PC-3 (cell line): ENCODE measurements at regions not wholly inside any gene's neighbourhood (a gene's known extent, or its start where the extent isn't known, plus 50 kb on each side); places are given as distances from the start of the nearest gene placed in this dataset.

Experiments
- CTCF ChIP-seq: fragments of 300-600 bp; sonication (generic); conservative IDR thresholded peaks from 2 replicates; pipeline ENCODE4 v1.5.1; 2017; ENCODE audit warnings: antibody characterized with exemption, low read depth, mild to moderate bottlenecking, low read length
- EZH2 ChIP-seq: fragments of 300-600 bp; sonication (generic); IDR thresholded peaks from one replicate; pipeline ENCODE4 v1.6.1; 2017; ENCODE audit warnings: antibody characterized with exemption, mild to moderate bottlenecking, low read length; ENCODE audit not compliant: unreplicated experiment
- EZH2phosphoT487 ChIP-seq: fragments of 300-600 bp; sonication (generic); IDR thresholded peaks from 2 replicates; pipeline ENCODE4 v1.6.1; 2018; ENCODE audit warnings: mild to moderate bottlenecking, antibody characterized with exemption, low read length, borderline replicate concordance

GRCh38 chr18:78701771-78702396 lies 277.7 kb upstream of the SALL3 start:
- no peak for TF ChIP-seq CTCF
- no peak for TF ChIP-seq EZH2phosphoT487
- TF ChIP-seq EZH2 = no peak
